ENCODE measurements at regions not wholly inside any gene's neighbourhood (a gene's known extent, or its start where the extent isn't known, plus 50 kb on each side); places are given as distances from the start of the nearest gene placed in this dataset.
A peak's percentile ranks its signal among the peaks of the same experiment; 100 is the strongest.

DNA sequence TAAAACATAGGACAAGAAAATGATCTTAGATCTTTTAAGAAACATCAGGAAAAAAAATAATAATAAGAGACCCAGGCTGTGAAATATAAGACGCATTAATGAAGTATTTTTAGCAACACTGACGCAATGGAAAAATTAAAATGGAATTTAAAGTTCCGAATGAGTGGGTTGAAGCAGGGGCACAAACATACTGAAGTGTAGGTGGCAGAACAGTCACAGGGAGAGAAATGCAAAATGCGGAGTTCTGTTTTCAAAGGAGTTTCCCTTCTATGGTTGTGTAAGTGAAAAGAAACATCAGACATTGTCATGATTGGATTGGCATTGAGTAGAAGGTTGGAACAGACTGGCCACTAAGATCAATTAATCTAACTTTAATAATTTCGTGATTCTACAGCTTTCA is 159.8 kb downstream of the CYSLTR2 start:
- Histone ChIP-seq H3K4me2 (ENCODE audit: low read length, poor library complexity, severe bottlenecking) (no peak overlapping the region), H3K27ac (ENCODE audit: low read length, poor library complexity, severe bottlenecking) (no peak overlapping the region), H2BK12ac (ENCODE audit: low read length in 2 of 2) (no peak overlapping the region), H4K8ac (ENCODE audit: low read length) (no peak overlapping the region), H3K9ac (ENCODE audit: low read length) (no peak overlapping the region), H4K91ac (ENCODE audit: low read length) (no peak overlapping the region), H2BK5ac (ENCODE audit: low read depth, low read length, poor library complexity, severe bottlenecking) (no peak overlapping the region), H2AFZ (ENCODE audit: low read depth, low read length) (no peak overlapping the region), H2BK120ac (ENCODE audit: low read depth, low read length) (no peak overlapping the region), H3K14ac (ENCODE audit: low read length in 2 of 2) (no peak overlapping the region), H3K9me3 (ENCODE audit: control insufficient read depth, low read length) (no peaks in the 10 kb centered on the region), H3K27me3 (ENCODE audit: control insufficient read depth in 1 of 2, insufficient read depth in 1 of 2, low read length in 2 of 2) (no peaks in the 10 kb centered on the region), H3K4me1 (ENCODE audit: control insufficient read depth, insufficient read depth, low read depth, low read length) (peaks cover 5% of the 10 kb centered on the region), H3K4me3 (ENCODE audit: insufficient read depth in 1 of 2, low read depth in 1 of 2, low read length in 2 of 2) (no peak overlapping the region), H2BK15ac (ENCODE audit: low read depth, poor library complexity, severe bottlenecking) (no peak overlapping the region), H3K79me1 (replicated peaks; ENCODE audit: low read length, poor library complexity, severe bottlenecking) (no peaks in the 10 kb centered on the region), H3K18ac (ENCODE audit: low read depth in 1 of 2, low read length in 2 of 2) (no peak overlapping the region), H2AK5ac (ENCODE audit: low read length, severe bottlenecking) (no peak overlapping the region), H3K36me3 (ENCODE audit: control insufficient read depth in 1 of 2, insufficient read depth in 2 of 2, low read depth in 1 of 2, low read length in 2 of 2) (no peaks in the 10 kb centered on the region), H3K23ac (ENCODE audit: low read length in 2 of 2) (no peak overlapping the region), H3K4ac (ENCODE audit: low read depth in 1 of 2, low read length in 2 of 2) (no peak overlapping the region)
- DNase-seq, result no peak
- 91% methylated on average over 5 of the region's 5 CpGs for WGBS

DNA sequence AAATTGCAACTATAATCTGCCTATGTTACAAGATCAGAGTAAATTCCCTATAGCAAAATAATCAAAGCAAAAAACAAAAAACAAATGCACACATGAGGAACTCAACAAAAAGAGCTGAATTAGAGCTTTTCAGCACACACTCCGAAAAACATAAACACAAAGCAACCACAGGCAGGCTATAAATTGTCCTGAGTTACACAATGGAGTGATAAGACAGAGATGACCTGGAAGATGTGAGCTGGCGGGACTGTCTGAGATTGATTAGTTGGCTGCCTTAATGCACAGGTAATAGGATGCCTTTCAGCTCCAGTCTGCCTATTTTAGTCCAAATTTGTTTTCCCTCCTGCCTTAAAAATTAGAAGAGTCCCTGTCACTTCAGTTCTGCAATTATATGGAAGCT is 159.0 kb upstream of the FNDC3A start:
- Histone ChIP-seq H3K18ac (ENCODE audit: low read depth in 1 of 2, low read length in 2 of 2) (no peak overlapping the region), H3K9me3 (ENCODE audit: control insufficient read depth, low read length) (no peaks in the 10 kb centered on the region), H3K4ac (ENCODE audit: low read depth in 1 of 2, low read length in 2 of 2) (no peak overlapping the region), H3K79me1 (replicated peaks; ENCODE audit: low read length, poor library complexity, severe bottlenecking) (no peaks in the 10 kb centered on the region), H2BK5ac (ENCODE audit: low read depth, low read length, poor library complexity, severe bottlenecking) (no peak overlapping the region), H3K9ac (ENCODE audit: low read length) (no peak overlapping the region), H3K14ac (ENCODE audit: low read length in 2 of 2) (no peak overlapping the region), H2BK120ac (ENCODE audit: low read depth, low read length) (no peak overlapping the region), H3K27me3 (ENCODE audit: control insufficient read depth in 1 of 2, insufficient read depth in 1 of 2, low read length in 2 of 2) (no peaks in the 10 kb centered on the region), H3K23ac (ENCODE audit: low read length in 2 of 2) (no peak overlapping the region), H3K36me3 (ENCODE audit: control insufficient read depth in 1 of 2, insufficient read depth in 2 of 2, low read depth in 1 of 2, low read length in 2 of 2) (no peaks in the 10 kb centered on the region), H2AFZ (ENCODE audit: low read depth, low read length) (no peak overlapping the region), H3K4me2 (ENCODE audit: low read length, poor library complexity, severe bottlenecking) (no peak overlapping the region), H4K8ac (ENCODE audit: low read length) (no peak overlapping the region), H2BK15ac (ENCODE audit: low read depth, poor library complexity, severe bottlenecking) (no peak overlapping the region), H4K91ac (ENCODE audit: low read length) (no peak overlapping the region), H3K4me3 (ENCODE audit: insufficient read depth in 1 of 2, low read depth in 1 of 2, low read length in 2 of 2) (no peak overlapping the region), H3K27ac (ENCODE audit: low read length, poor library complexity, severe bottlenecking) (no peak overlapping the region), H3K4me1 (ENCODE audit: control insufficient read depth, insufficient read depth, low read depth, low read length) (peaks cover 4% of the 10 kb centered on the region), H2BK12ac (ENCODE audit: low read length in 2 of 2) (no peak overlapping the region), H2AK5ac (ENCODE audit: low read length, severe bottlenecking) (no peak overlapping the region)
- WGBS, result 45% methylated on average over 1 of the region's 2 CpGs
- DNase-seq, result peak; percentile 68

DNA sequence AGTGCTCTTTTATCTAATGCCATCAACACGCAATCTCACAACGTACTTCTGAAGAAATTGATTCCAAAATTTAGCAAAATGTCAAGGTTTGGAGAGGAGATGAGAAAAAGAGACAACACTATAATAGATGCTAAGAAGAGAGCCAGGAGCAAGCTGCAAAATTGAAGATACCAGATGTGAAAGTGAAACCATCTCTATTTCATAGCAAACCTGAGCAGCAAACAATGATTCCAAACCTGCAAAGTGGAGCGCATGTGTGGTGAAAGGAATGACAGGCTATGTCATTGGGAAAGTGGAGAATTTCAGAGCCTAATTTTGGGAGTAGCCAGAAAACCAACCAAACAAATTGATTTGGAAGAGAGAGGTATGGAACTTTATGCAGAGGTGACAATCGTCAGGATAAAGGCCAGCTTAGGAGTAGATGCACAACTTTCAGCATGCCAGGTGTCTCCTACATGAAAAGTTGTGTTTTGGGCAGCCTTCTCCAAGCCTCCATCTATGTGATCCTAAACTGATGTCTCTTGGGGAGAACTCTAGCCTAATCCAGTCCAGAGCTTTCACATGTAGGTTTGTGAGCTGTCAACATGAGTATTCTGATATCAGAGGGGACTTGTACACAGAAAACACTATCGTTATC is 158.4 kb upstream of the FNDC3A start:
- H2AFZ ChIP-seq (ENCODE audit: low read depth, low read length), result no peak overlapping the region
- H3K4me3 ChIP-seq (ENCODE audit: insufficient read depth in 1 of 2, low read depth in 1 of 2, low read length in 2 of 2), result no peak overlapping the region
- no peak overlapping the region for H4K91ac ChIP-seq (ENCODE audit: low read length)
- peak overlapping the region in 1 of 2 experiments; percentile 26 for H3K4ac ChIP-seq (ENCODE audit: low read depth in 1 of 2, low read length in 2 of 2)
- H3K4me1 ChIP-seq (ENCODE audit: control insufficient read depth, insufficient read depth, low read depth, low read length), result peaks cover 4% of the 10 kb centered on the region
- H3K9me3 ChIP-seq (ENCODE audit: control insufficient read depth, low read length), result no peaks in the 10 kb centered on the region
- no peak overlapping the region for H3K18ac ChIP-seq (ENCODE audit: low read depth in 1 of 2, low read length in 2 of 2)
- H2BK15ac ChIP-seq (ENCODE audit: low read depth, poor library complexity, severe bottlenecking), result no peak overlapping the region
- DNase-seq, result no peak
- H3K14ac ChIP-seq (ENCODE audit: low read length in 2 of 2), result no peak overlapping the region
- H3K36me3 ChIP-seq (ENCODE audit: control insufficient read depth in 1 of 2, insufficient read depth in 2 of 2, low read depth in 1 of 2, low read length in 2 of 2), result no peaks in the 10 kb centered on the region
- H2BK120ac ChIP-seq (ENCODE audit: low read depth, low read length), result no peak overlapping the region
- H2BK5ac ChIP-seq (ENCODE audit: low read depth, low read length, poor library complexity, severe bottlenecking), result no peak overlapping the region
- no peak overlapping the region for H3K4me2 ChIP-seq (ENCODE audit: low read length, poor library complexity, severe bottlenecking)
- H3K79me1 ChIP-seq (replicated peaks; ENCODE audit: low read length, poor library complexity, severe bottlenecking), result no peaks in the 10 kb centered on the region
- peak overlapping the region; percentile 33 to 63 for H2BK12ac ChIP-seq (ENCODE audit: low read length in 2 of 2)
- no peak overlapping the region for H2AK5ac ChIP-seq (ENCODE audit: low read length, severe bottlenecking)
- no peaks in the 10 kb centered on the region for H3K27me3 ChIP-seq (ENCODE audit: control insufficient read depth in 1 of 2, insufficient read depth in 1 of 2, low read length in 2 of 2)
- 84% methylated on average over 3 of the region's 5 CpGs for WGBS
- H3K27ac ChIP-seq (ENCODE audit: low read length, poor library complexity, severe bottlenecking), result no peak overlapping the region
- no peak overlapping the region for H4K8ac ChIP-seq (ENCODE audit: low read length)
- H3K23ac ChIP-seq (ENCODE audit: low read length in 2 of 2), result no peak overlapping the region
- no peak overlapping the region for H3K9ac ChIP-seq (ENCODE audit: low read length)

DNA sequence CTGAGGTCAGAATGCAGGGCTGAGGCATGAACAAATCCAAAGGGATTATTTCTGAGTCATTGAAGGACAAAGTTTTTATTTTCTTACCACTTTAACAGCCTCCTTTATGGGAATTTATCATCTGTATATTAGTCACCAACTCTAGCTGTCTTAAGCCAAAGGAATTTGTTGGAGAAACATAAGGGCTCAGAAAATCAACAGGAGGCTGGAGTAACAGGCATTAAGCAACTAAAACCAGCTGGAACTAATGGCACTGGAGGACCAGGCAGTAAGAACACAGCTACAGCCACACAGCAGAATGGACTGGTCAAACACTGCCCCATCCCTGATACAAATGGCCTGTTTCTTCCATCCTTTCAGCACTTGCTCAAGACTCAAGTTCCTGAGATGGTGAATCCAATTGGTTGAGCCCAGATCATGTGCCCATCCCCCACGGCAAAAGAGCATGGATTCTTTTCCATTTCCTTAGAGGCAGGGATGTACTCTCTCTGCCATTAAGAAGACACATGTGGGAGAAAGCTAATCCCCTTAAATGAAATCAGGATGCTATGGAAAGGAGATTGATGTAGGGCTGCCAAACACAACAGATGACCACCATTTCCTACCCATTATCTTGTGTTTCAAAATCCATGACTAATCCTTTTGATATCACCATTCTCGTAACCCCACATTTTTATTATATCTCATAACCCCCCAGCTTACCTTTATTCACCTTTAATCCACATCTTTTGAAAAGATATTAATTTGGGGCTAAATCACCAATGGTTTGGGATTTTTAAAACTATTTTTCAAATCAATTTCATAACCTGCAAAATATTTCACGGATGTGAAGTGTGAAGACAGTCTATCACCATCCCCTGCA is 157.0 kb upstream of the FNDC3A start:
- Histone ChIP-seq H2BK120ac (ENCODE audit: low read depth, low read length) (no peak overlapping the region), H3K27me3 (ENCODE audit: control insufficient read depth in 1 of 2, insufficient read depth in 1 of 2, low read length in 2 of 2) (no peaks in the 10 kb centered on the region), H3K9me3 (ENCODE audit: control insufficient read depth, low read length) (no peaks in the 10 kb centered on the region), H3K4ac (ENCODE audit: low read depth in 1 of 2, low read length in 2 of 2) (no peak overlapping the region), H2BK12ac (ENCODE audit: low read length in 2 of 2) (no peak overlapping the region), H4K8ac (ENCODE audit: low read length) (peak overlapping the region; percentile 90), H2BK5ac (ENCODE audit: low read depth, low read length, poor library complexity, severe bottlenecking) (no peak overlapping the region), H3K23ac (ENCODE audit: low read length in 2 of 2) (no peak overlapping the region), H3K79me1 (replicated peaks; ENCODE audit: low read length, poor library complexity, severe bottlenecking) (no peaks in the 10 kb centered on the region), H3K18ac (ENCODE audit: low read depth in 1 of 2, low read length in 2 of 2) (peak overlapping the region; percentile 1 to 78), H3K4me1 (ENCODE audit: control insufficient read depth, insufficient read depth, low read depth, low read length) (peaks cover 6% of the 10 kb centered on the region), H3K9ac (ENCODE audit: low read length) (peak overlapping the region; percentile 14), H3K27ac (ENCODE audit: low read length, poor library complexity, severe bottlenecking) (peak overlapping the region; percentile 70), H3K4me3 (ENCODE audit: insufficient read depth in 1 of 2, low read depth in 1 of 2, low read length in 2 of 2) (peak overlapping the region in 1 of 2 experiments; percentile 11), H4K91ac (ENCODE audit: low read length) (peak overlapping the region; percentile 59), H2BK15ac (ENCODE audit: low read depth, poor library complexity, severe bottlenecking) (no peak overlapping the region), H3K14ac (ENCODE audit: low read length in 2 of 2) (no peak overlapping the region), H2AK5ac (ENCODE audit: low read length, severe bottlenecking) (peak overlapping the region; percentile 23), H3K4me2 (ENCODE audit: low read length, poor library complexity, severe bottlenecking) (no peak overlapping the region), H2AFZ (ENCODE audit: low read depth, low read length) (no peak overlapping the region), H3K36me3 (ENCODE audit: control insufficient read depth in 1 of 2, insufficient read depth in 2 of 2, low read depth in 1 of 2, low read length in 2 of 2) (no peaks in the 10 kb centered on the region)
- WGBS, result 89% methylated on average over 3 of the region's 3 CpGs
- DNase-seq, result peak; percentile 96
